Adipocyte (in vitro differentiated cells): ENCODE measurements at regions not wholly inside any gene's neighbourhood (a gene's known extent, or its start where the extent isn't known, plus 50 kb on each side); places are given as distances from the start of the nearest gene placed in this dataset.

Source experiments
- DNase-seq: peaks from one replicate; pipeline ENCODE4 v3.0.0-alpha.2; 2015; ENCODE audit warnings: low read depth
- H3K27me3 ChIP-seq: replicated peaks from 2 replicates; pipeline ENCODE4 v1.7.0; 2013; ENCODE audit warnings: mild to moderate bottlenecking, low read length, moderate library complexity; ENCODE audit not compliant: control insufficient read depth, insufficient read depth
- H3K36me3 ChIP-seq: 2 replicates; pipeline ENCODE4 v1.7.0; 2013; ENCODE audit warnings: low read length, mild to moderate bottlenecking, moderate library complexity; ENCODE audit not compliant: control insufficient read depth, insufficient read depth, severe bottlenecking
- H3K4me1 ChIP-seq: 2 replicates; pipeline ENCODE4 v1.7.0; 2013; ENCODE audit warnings: mild to moderate bottlenecking, low read length, moderate library complexity; ENCODE audit not compliant: control insufficient read depth, insufficient read depth
- H3K4me3 ChIP-seq: 2 replicates; pipeline ENCODE4 v1.7.0; 2013; ENCODE audit warnings: mild to moderate bottlenecking, low read length, moderate library complexity
- H3K9ac ChIP-seq: 2 replicates; pipeline ENCODE4 v1.7.0; 2013; ENCODE audit warnings: mild to moderate bottlenecking, low read length, moderate library complexity
- H3K9me3 ChIP-seq: 2 replicates; pipeline ENCODE4 v1.7.0; 2013; ENCODE audit warnings: mild to moderate bottlenecking, low read length, moderate library complexity; ENCODE audit not compliant: control insufficient read depth

- Histone ChIP-seq H3K9ac (no peak overlapping the region), H3K27me3 (peaks cover 58% of the 10 kb centered on the region), H3K4me3 (no peak overlapping the region), H3K36me3 (no peaks in the 10 kb centered on the region), H3K4me1 (no peaks in the 10 kb centered on the region), H3K9me3 (peaks cover 11% of the 10 kb centered on the region)
- DNase-seq, result no peak
Measured at GRCh38 chr20:58146081-58146745, 82.2 kb downstream of the ANKRD60 start.

- Histone ChIP-seq H3K27me3 (peaks cover 59% of the 10 kb centered on the region), H3K9ac (no peak overlapping the region), H3K9me3 (peaks cover 12% of the 10 kb centered on the region), H3K36me3 (no peaks in the 10 kb centered on the region), H3K4me1 (no peaks in the 10 kb centered on the region), H3K4me3 (no peak overlapping the region)
- DNase-seq, result no peak
Measured at GRCh38 chr20:58145506-58146080, 82.9 kb downstream of the ANKRD60 start.

- no peaks in the 10 kb centered on the region for H3K36me3 ChIP-seq
- H3K27me3 ChIP-seq, result peaks cover 55% of the 10 kb centered on the region
- no peak overlapping the region for H3K9ac ChIP-seq
- H3K4me1 ChIP-seq, result no peaks in the 10 kb centered on the region
- H3K9me3 ChIP-seq, result peaks cover 16% of the 10 kb centered on the region
- no peak overlapping the region for H3K4me3 ChIP-seq
- DNase-seq, result no peak
Measured at GRCh38 chr20:58144096-58144495, 84.4 kb downstream of the ANKRD60 start.

- Histone ChIP-seq H3K9ac (no peak overlapping the region), H3K36me3 (no peaks in the 10 kb centered on the region), H3K4me3 (no peak overlapping the region), H3K9me3 (peaks cover 16% of the 10 kb centered on the region), H3K4me1 (no peaks in the 10 kb centered on the region), H3K27me3 (peaks cover 55% of the 10 kb centered on the region)
- DNase-seq, result no peak
Measured at GRCh38 chr20:58143531-58143930, 84.9 kb downstream of the ANKRD60 start.

- H3K9ac ChIP-seq, result no peak overlapping the region
- H3K36me3 ChIP-seq, result no peaks in the 10 kb centered on the region
- no peak overlapping the region for H3K4me3 ChIP-seq
- DNase-seq, result no peak
- no peaks in the 10 kb centered on the region for H3K4me1 ChIP-seq
- H3K9me3 ChIP-seq, result peaks cover 15% of the 10 kb centered on the region
- peaks cover 56% of the 10 kb centered on the region for H3K27me3 ChIP-seq
Measured at GRCh38 chr20:58142843-58143185, 85.6 kb downstream of the ANKRD60 start.

GRCh38 chr20:58141971-58142842 is 86.2 kb downstream of the ANKRD60 start:
- Histone ChIP-seq H3K9ac (no peak overlapping the region), H3K27me3 (peaks cover 56% of the 10 kb centered on the region), H3K4me3 (no peak overlapping the region), H3K4me1 (no peaks in the 10 kb centered on the region), H3K9me3 (peaks cover 9% of the 10 kb centered on the region), H3K36me3 (no peaks in the 10 kb centered on the region)
- DNase-seq, result no peak

- DNase-seq, result no peak
- Histone ChIP-seq H3K36me3 (no peaks in the 10 kb centered on the region), H3K9me3 (peaks cover 5% of the 10 kb centered on the region), H3K4me1 (no peaks in the 10 kb centered on the region), H3K4me3 (no peak overlapping the region), H3K9ac (no peak overlapping the region), H3K27me3 (peaks cover 59% of the 10 kb centered on the region)
Measured at GRCh38 chr20:58141496-58141895, 87.0 kb downstream of the ANKRD60 start.

GRCh38 chr20:58140787-58141425 is 87.5 kb downstream of the ANKRD60 start:
- Histone ChIP-seq H3K9me3 (peaks cover 5% of the 10 kb centered on the region), H3K36me3 (no peaks in the 10 kb centered on the region), H3K4me1 (no peaks in the 10 kb centered on the region), H3K9ac (no peak overlapping the region), H3K4me3 (no peak overlapping the region), H3K27me3 (peaks cover 61% of the 10 kb centered on the region)
- no peak for DNase-seq

- no peak for DNase-seq
Measured at GRCh38 chr20:58139849-58140786, 88.3 kb downstream of the ANKRD60 start.

GRCh38 chr20:58138395-58138794 is 90.1 kb downstream of the ANKRD60 start:
- H3K4me3 ChIP-seq, result no peak overlapping the region
- DNase-seq, result no peak
- no peak overlapping the region for H3K9ac ChIP-seq
- peaks cover 62% of the 10 kb centered on the region for H3K27me3 ChIP-seq
- H3K4me1 ChIP-seq, result peaks cover 3% of the 10 kb centered on the region
- no peaks in the 10 kb centered on the region for H3K36me3 ChIP-seq
- peaks cover 5% of the 10 kb centered on the region for H3K9me3 ChIP-seq

More at GRCh38 chr20:58139849-58140786, 88.3 kb downstream of the ANKRD60 start:
- peaks cover 5% of the 10 kb centered on the region for H3K9me3 ChIP-seq
- peaks cover 64% of the 10 kb centered on the region for H3K27me3 ChIP-seq
- no peak overlapping the region for H3K4me3 ChIP-seq
- no peaks in the 10 kb centered on the region for H3K4me1 ChIP-seq
- H3K9ac ChIP-seq, result no peak overlapping the region
- no peaks in the 10 kb centered on the region for H3K36me3 ChIP-seq
